Suprapubic skin (tissue), 4 donors: ENCODE measurements at regions not wholly inside any gene's neighbourhood (a gene's known extent, or its start where the extent isn't known, plus 50 kb on each side); places are given as distances from the start of the nearest gene placed in this dataset.

Experiments
- DNase-seq, 2 donors: peaks; one replicate each; pipeline ENCODE4 v3.0.0-alpha.2; 2019; ENCODE audit warnings: low spot score in 2 of 2
- H3K27ac ChIP-seq: fragments of 200-600 bp; sonication (generic); one replicate; pipeline ENCODE4 v1.5.1; 2019
- H3K27me3 ChIP-seq: fragments of 200-600 bp; sonication (generic); one replicate; pipeline ENCODE4 v1.5.1; 2019
- H3K36me3 ChIP-seq: fragments of 200-600 bp; sonication (generic); one replicate; pipeline ENCODE4 v1.5.1; 2019
- H3K4me1 ChIP-seq: fragments of 200-600 bp; sonication (generic); one replicate; pipeline ENCODE4 v1.5.1; 2019
- H3K4me3 ChIP-seq: fragments of 200-600 bp; sonication (generic); one replicate; pipeline ENCODE4 v1.5.1; 2019; ENCODE audit warnings: mild to moderate bottlenecking
- H3K9me3 ChIP-seq: fragments of 200-600 bp; sonication (generic); one replicate; pipeline ENCODE4 v1.5.1; 2019
- CTCF ChIP-seq, 2 donors: fragments of 200-600 bp in 1 of 2; fragments of 450-650 bp in 1 of 2; sonication (generic) in 1 of 2; IDR thresholded peaks; one replicate each; pipeline ENCODE4 v1.5.1; 2016 to 2019; ENCODE audit warnings: antibody characterized with exemption in 2 of 2, mild to moderate bottlenecking in 1 of 2, moderate library complexity in 1 of 2
- EP300 ChIP-seq: sonication (generic); formaldehyde crosslinking; IDR thresholded peaks from one replicate; pipeline ENCODE4 v1.6.1; 2017; ENCODE audit warnings: antibody characterized with exemption
- POLR2A ChIP-seq, 2 donors: fragments of 450-650 bp; IDR thresholded peaks; one replicate each; pipeline ENCODE4 v1.6.1; 2017; ENCODE audit warnings: antibody characterized with exemption in 2 of 2, mild to moderate bottlenecking in 2 of 2, moderate library complexity in 2 of 2
- POLR2AphosphoS5 ChIP-seq, 3 donors: sonication (generic); formaldehyde crosslinking; IDR thresholded peaks; one replicate each; pipeline ENCODE4 v1.6.1; 2017; ENCODE audit warnings: antibody characterized with exemption in 3 of 3
- WGBS: methylation state at CpG from one replicate; pipeline ENCODE4 v1.1.5; 2018; 5-methylcytosine and 5-hydroxymethylcytosine counted together

- Histone ChIP-seq H3K4me3 (no peak overlapping the region), H3K4me1 (no peaks in the 10 kb centered on the region), H3K27me3 (no peaks in the 10 kb centered on the region), H3K27ac (no peak overlapping the region), H3K36me3 (no peaks in the 10 kb centered on the region), H3K9me3 (no peaks in the 10 kb centered on the region)
- no peak for TF ChIP-seq CTCF (IDR thresholded peaks at IDR 0.05)
- TF ChIP-seq EP300, result no peak
- no peak for TF ChIP-seq POLR2A (IDR thresholded peaks at IDR 0.05)
- no peak for TF ChIP-seq POLR2AphosphoS5 (IDR thresholded peaks at IDR 0.05)
- DNase-seq, result no peak
- WGBS, result 89% methylated on average over 6 of the region's 6 CpGs
These were observed 196.4 kb upstream of the TENM4 start for GRCh38 chr11:79637219-79637618.

GRCh38 chr11:79634905-79635304 lies 194.1 kb upstream of the TENM4 start:
- Histone ChIP-seq H3K4me1 (no peaks in the 10 kb centered on the region), H3K27me3 (no peaks in the 10 kb centered on the region), H3K4me3 (no peak overlapping the region), H3K9me3 (no peaks in the 10 kb centered on the region), H3K27ac (no peak overlapping the region), H3K36me3 (no peaks in the 10 kb centered on the region)
- TF ChIP-seq CTCF (IDR thresholded peaks at IDR 0.05) (no peak), POLR2AphosphoS5 (IDR thresholded peaks at IDR 0.05) (no peak), EP300 (no peak), POLR2A (IDR thresholded peaks at IDR 0.05) (no peak)
- 95% methylated on average over 3 of the region's 3 CpGs for WGBS
- no peak for DNase-seq

- Histone ChIP-seq H3K4me1 (peaks cover 9% of the 10 kb centered on the region), H3K27me3 (no peaks in the 10 kb centered on the region), H3K4me3 (no peak overlapping the region), H3K36me3 (no peaks in the 10 kb centered on the region), H3K27ac (peak overlapping the region; percentile 12), H3K9me3 (no peaks in the 10 kb centered on the region)
- WGBS, result 49% methylated on average over 6 of the region's 6 CpGs
- no peak for DNase-seq
- TF ChIP-seq POLR2A (IDR thresholded peaks at IDR 0.05) (no peak), CTCF (IDR thresholded peaks at IDR 0.05) (no peak)
These were observed 186.5 kb upstream of the TENM4 start for GRCh38 chr11:79627281-79627680.

GRCh38 chr11:79626135-79627075 lies 185.6 kb upstream of the TENM4 start:
- H3K27ac ChIP-seq, result peak overlapping the region; percentile 12

More at GRCh38 chr11:79626135-79627075, 185.6 kb upstream of the TENM4 start:
- Histone ChIP-seq H3K4me3 (no peak overlapping the region), H3K36me3 (no peaks in the 10 kb centered on the region), H3K27me3 (no peaks in the 10 kb centered on the region), H3K4me1 (peaks cover 9% of the 10 kb centered on the region), H3K9me3 (no peaks in the 10 kb centered on the region)
- WGBS, result 37% methylated on average over 4 of the region's 4 CpGs
- no peak for DNase-seq
- no peak for TF ChIP-seq POLR2AphosphoS5 (IDR thresholded peaks at IDR 0.05)
- no peak for TF ChIP-seq EP300
- TF ChIP-seq CTCF (IDR thresholded peaks at IDR 0.05), result no peak
- no peak for TF ChIP-seq POLR2A (IDR thresholded peaks at IDR 0.05)
